Esophagus muscularis mucosa (tissue), 4 donors: ENCODE measurements at regions not wholly inside any gene's neighbourhood (a gene's known extent, or its start where the extent isn't known, plus 50 kb on each side); places are given as distances from the start of the nearest gene placed in this dataset.

Experiments used
- EP300 ChIP-seq: sonication (generic); formaldehyde crosslinking; IDR thresholded peaks from one replicate; pipeline ENCODE4 v1.6.1; 2017; ENCODE audit warnings: antibody characterized with exemption
- POLR2A ChIP-seq: fragments of 450-650 bp; IDR thresholded peaks from one replicate; pipeline ENCODE4 v1.6.1; 2017; ENCODE audit warnings: antibody characterized with exemption, moderate library complexity, mild to moderate bottlenecking, low read depth
- POLR2AphosphoS5 ChIP-seq, 2 donors: sonication (generic); formaldehyde crosslinking; IDR thresholded peaks; one replicate each; pipeline ENCODE4 v1.6.1; 2017; ENCODE audit warnings: antibody characterized with exemption in 2 of 2
- TF ChIP-seq, protein P1 (sequence below), 3 experiments: fragments of 200-600 bp in 2 of 3; fragments of 450-650 bp in 1 of 3; sonication (generic) in 2 of 3; IDR thresholded peaks; one replicate each; pipeline ENCODE4 v1.5.1; 2017 to 2019; ENCODE audit warnings: antibody characterized with exemption in 3 of 3, mild to moderate bottlenecking in 2 of 3, moderate library complexity in 1 of 3

DNA sequence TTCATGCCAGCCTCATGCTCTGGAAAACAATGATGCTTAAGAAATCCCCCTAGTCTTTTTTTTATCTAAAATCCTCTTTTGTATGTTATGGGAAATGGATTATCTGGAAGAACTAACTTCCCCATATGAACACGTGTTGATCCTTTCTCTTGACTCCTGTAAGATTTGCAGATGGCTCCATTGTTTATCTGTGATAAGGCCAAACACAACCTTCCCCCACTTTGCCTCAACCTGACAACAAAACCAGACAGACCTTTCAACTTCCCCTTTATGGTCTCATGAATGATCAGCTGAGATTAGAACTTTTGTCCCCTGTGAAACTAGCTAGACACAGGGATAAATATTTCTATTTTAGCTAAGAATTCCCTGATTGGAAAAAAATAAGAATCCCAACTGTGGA lies 828.0 kb upstream of the CDH2 start:
- TF ChIP-seq, protein P1, sequence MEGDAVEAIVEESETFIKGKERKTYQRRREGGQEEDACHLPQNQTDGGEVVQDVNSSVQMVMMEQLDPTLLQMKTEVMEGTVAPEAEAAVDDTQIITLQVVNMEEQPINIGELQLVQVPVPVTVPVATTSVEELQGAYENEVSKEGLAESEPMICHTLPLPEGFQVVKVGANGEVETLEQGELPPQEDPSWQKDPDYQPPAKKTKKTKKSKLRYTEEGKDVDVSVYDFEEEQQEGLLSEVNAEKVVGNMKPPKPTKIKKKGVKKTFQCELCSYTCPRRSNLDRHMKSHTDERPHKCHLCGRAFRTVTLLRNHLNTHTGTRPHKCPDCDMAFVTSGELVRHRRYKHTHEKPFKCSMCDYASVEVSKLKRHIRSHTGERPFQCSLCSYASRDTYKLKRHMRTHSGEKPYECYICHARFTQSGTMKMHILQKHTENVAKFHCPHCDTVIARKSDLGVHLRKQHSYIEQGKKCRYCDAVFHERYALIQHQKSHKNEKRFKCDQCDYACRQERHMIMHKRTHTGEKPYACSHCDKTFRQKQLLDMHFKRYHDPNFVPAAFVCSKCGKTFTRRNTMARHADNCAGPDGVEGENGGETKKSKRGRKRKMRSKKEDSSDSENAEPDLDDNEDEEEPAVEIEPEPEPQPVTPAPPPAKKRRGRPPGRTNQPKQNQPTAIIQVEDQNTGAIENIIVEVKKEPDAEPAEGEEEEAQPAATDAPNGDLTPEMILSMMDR (IDR thresholded peaks at IDR 0.05), result no peak
- TF ChIP-seq POLR2A (no peak), POLR2AphosphoS5 (IDR thresholded peaks at IDR 0.05) (no peak), EP300 (no peak)
